SK-N-SH (cell line): ENCODE measurements at regions not wholly inside any gene's neighbourhood (a gene's known extent, or its start where the extent isn't known, plus 50 kb on each side); places are given as distances from the start of the nearest gene placed in this dataset.

ENCODE experiments used
- CTCF ChIP-seq: fragments of 200-600 bp; sonication (generic); IDR thresholded peaks from 2 replicates; pipeline ENCODE4 v1.6.1; 2017; ENCODE audit warnings: antibody characterized with exemption, mild to moderate bottlenecking, moderate library complexity
- ELF1 ChIP-seq: IDR thresholded peaks from 2 replicates; pipeline ENCODE4 v1.4.0; 2012
- EZH2phosphoT487 ChIP-seq: fragments of 200-600 bp; sonication (generic); IDR thresholded peaks from 2 replicates; pipeline ENCODE4 v1.6.1; 2017; ENCODE audit warnings: low read depth, mixed run types, mild to moderate bottlenecking, antibody characterized with exemption, moderate library complexity, borderline replicate concordance
- FOSL2 ChIP-seq: IDR thresholded peaks from 2 replicates; pipeline ENCODE4 v1.4.0; 2012; ENCODE audit warnings: low read depth, mild to moderate bottlenecking, moderate library complexity, borderline replicate concordance
- FOXM1 ChIP-seq: IDR thresholded peaks from 2 replicates; pipeline ENCODE4 v1.4.0; 2012; ENCODE audit warnings: low read depth, mild to moderate bottlenecking
- IRF3 ChIP-seq: fragments of 150-350 bp; IDR thresholded peaks from 2 replicates; pipeline ENCODE4 v1.6.1; 2016; ENCODE audit warnings: mild to moderate bottlenecking, low read depth, low read length
- RCOR1 ChIP-seq: fragments of 150-350 bp; IDR thresholded peaks from 2 replicates; pipeline ENCODE4 v1.6.1; 2017; ENCODE audit warnings: antibody characterized with exemption, low read length
- REST ChIP-seq: IDR thresholded peaks from 2 replicates; pipeline ENCODE4 v1.6.1; 2012; ENCODE audit warnings: mild to moderate bottlenecking, low read depth, low read length, moderate library complexity
- RXRA ChIP-seq: IDR thresholded peaks from 2 replicates; pipeline ENCODE4 v1.4.0; 2012; ENCODE audit warnings: low read depth, mild to moderate bottlenecking, borderline replicate concordance
- SMC3 ChIP-seq: IDR thresholded peaks from 2 replicates; pipeline ENCODE4 v1.6.1; 2012; ENCODE audit warnings: low read depth, low read length, improper control_type of control experiment
- TAF1 ChIP-seq: IDR thresholded peaks from 2 replicates; pipeline ENCODE4 v1.6.1; 2012; ENCODE audit warnings: low read depth, mild to moderate bottlenecking, low read length, moderate library complexity, borderline replicate concordance
- USF1 ChIP-seq: IDR thresholded peaks from 2 replicates; pipeline ENCODE4 v1.4.0; 2012; ENCODE audit warnings: low read depth, borderline replicate concordance
- USF2 ChIP-seq: fragments of 150-350 bp; IDR thresholded peaks from 2 replicates; pipeline ENCODE4 v1.6.1; 2017; ENCODE audit warnings: antibody characterized with exemption, low read length, low read depth, borderline replicate concordance
- YY1 ChIP-seq: IDR thresholded peaks from 2 replicates; pipeline ENCODE4 v1.4.0; 2012; ENCODE audit warnings: low read depth, mild to moderate bottlenecking

- TF ChIP-seq USF1: no peak
- TF ChIP-seq YY1: no peak
- TF ChIP-seq IRF3: no peak
- TF ChIP-seq FOXM1: 0 out of 2 replicates have a peak, but pooled peaks have one; percentile 30
- TF ChIP-seq FOSL2: peak; percentile 85
- no peak for TF ChIP-seq SMC3
- TF ChIP-seq REST: no peak
- TF ChIP-seq RCOR1: peak; percentile 45; the same call in 1 of the 2 replicates
- no peak for TF ChIP-seq TAF1
- peak; percentile 13; the same call in 1 of the 2 replicates for TF ChIP-seq RXRA
- no peak for TF ChIP-seq USF2
- TF ChIP-seq ELF1: no peak
- no peak for TF ChIP-seq CTCF
- no peak for TF ChIP-seq EZH2phosphoT487
Observed at GRCh38 chr11:104772806-104773241, 125.4 kb downstream of the CASP12 start (continued).
